CD4-positive, alpha-beta T cell treated with Interleukin-1 beta for 1 hour (primary cell): ENCODE measurements at regions not wholly inside any gene's neighbourhood (a gene's known extent, or its start where the extent isn't known, plus 50 kb on each side); places are given as distances from the start of the nearest gene placed in this dataset.
"Not testable (repeated sequence)": the region's sequence is repeated elsewhere in the genome, so short reads cannot be mapped to it uniquely, and the experiment has no call there.

Experiments used
- DNase-seq, 2 donors: peaks; one replicate each; pipeline ENCODE4 v3.0.0-alpha.2; 2020 to 2022

DNA sequence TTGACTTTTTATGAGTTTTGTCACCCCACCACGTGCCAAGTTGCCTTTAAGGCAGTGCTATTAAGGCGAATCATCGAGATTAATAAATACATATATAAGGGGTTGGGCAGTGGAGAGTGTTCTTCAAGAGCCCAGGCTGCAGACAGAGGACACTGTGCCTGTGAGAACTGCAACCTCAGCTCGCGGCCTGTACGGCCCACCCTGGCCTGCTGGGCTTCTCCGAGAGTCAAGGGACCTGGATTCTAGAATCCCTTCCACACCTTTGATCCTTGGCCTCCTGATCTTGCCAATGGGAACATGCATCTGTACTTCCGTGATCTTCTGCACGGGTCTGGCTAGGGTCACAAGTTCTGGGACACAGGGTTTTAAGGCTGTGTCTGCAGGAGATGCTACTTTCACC is 54.5 kb downstream of the IRX5 start:
- DNase-seq = no peak

DNA sequence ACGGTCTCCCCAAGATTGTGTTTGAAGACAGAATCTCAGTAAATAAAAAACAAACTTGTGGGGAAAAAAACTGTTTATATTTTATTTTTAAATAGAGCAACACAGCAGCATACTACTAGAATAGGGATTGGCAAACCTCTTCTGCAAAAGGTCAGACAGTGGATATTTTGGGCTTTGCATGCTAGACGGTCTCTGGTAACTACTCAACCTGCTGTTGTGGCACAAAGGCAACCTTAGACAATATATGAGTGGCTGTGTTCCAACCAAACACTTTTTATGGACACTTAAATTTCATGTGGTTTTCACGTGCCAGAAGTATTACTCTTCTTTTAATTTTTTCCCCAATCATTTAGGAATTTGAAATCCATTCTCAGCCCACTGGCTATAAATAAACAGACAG is 55.0 kb downstream of the IRX5 start:
- DNase-seq = no peak

DNA sequence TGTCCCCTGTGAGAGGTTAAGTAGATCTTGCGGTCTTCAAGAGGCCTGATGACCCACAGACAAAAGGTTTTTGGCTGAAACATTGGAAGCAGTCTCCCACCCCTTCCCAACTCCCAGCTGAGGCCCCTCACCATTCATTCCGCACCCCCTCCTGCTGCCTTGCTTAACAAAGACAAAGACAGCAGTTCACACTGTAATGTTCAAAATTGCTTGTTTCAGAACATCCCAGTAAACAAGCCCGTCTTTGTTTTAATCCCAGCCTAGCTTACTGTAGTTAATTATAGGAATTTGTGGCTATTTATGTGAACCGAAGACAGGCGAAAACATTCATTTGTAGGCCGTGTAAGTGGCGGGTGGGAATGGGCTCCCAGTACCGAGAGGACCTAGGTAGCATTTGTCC is 55.7 kb downstream of the IRX5 start:
- no peak for DNase-seq

- no peak for DNase-seq
These were observed 56.4 kb downstream of the IRX5 start for GRCh38 chr16:54987081-54987480.

- DNase-seq = no peak
These were observed 60.9 kb downstream of the IRX5 start for GRCh38 chr16:54991525-54991924.

GRCh38 chr16:54991946-54992345 is 61.3 kb downstream of the IRX5 start:
- DNase-seq = not testable (repeated sequence)

DNA sequence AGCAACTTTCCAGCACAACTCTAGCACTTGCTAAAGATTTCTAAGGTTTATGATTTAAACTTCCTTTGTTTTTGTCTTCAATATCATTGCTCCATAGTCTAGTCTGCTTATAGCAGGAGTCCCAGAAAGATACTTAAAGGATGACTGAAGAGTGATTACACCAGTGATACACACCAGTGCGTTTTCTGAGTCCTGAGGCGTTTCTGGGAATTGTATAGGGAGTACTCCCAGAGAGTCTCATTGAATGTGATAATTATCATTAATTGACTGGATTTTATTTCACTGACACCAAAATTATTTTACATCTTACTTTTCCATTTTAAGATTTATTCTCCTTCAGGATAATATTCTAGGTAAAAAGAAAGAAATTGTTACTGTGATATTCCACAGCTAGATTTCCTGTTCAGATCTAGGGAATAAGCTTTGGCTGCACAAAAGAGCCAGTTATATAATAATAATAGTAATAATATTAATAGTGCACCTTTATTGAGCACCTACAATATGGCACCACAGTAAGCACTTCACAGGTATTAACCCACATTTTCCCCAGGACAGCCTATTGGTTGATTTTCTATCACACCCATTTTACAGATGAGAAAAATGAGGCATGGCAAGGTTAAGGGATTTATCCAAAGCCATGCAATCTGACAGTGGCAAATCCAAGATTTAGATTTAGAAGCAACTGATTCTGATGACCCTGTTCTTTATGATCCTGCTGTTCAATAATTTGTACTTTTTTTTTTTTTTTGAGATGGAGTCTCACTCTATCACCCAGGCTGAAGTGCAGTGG is 62.6 kb downstream of the IRX5 start:
- DNase-seq = no peak

- no peak for DNase-seq
These were observed 65.5 kb downstream of the IRX5 start for GRCh38 chr16:54996186-54996585.

DNA sequence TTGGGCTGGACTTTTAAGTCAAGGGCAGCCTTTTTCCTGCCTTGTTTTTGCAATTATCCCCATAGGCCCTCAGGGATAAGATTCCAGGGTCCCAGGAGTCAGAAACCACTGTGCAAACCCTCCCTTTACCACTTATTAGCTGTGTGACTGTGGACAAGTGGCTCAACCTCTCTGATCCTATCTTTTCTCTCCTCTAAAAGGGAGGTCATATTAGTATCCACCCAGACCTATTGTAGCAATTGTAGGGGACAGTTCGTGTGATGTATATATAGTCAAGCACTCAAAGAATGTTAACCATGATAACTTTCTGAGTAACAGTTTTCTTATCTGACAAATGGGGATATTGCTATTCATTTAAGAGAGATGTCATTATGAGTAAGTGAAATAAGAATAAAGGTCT is 68.2 kb downstream of the IRX5 start:
- DNase-seq = no peak

DNA sequence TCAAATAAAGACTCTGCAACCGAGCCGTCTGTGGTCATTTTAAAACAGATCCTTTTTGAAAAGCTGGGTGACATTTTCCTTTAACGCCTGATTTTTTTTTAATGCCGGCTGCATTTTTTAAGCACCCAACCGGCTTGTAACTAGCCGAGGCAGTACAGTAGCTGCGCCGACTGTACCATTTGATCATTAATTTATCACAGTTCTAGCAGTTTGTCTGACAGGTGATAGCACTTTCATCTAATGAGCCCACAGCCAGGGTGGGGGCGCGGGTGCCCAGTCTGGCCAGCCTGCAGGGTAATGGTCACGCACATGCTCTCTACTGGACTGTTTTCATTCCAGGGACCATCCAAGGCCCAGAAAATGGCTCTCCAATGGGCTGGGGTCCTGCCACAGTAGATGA is 68.8 kb downstream of the IRX5 start:
- no peak for DNase-seq

DNA sequence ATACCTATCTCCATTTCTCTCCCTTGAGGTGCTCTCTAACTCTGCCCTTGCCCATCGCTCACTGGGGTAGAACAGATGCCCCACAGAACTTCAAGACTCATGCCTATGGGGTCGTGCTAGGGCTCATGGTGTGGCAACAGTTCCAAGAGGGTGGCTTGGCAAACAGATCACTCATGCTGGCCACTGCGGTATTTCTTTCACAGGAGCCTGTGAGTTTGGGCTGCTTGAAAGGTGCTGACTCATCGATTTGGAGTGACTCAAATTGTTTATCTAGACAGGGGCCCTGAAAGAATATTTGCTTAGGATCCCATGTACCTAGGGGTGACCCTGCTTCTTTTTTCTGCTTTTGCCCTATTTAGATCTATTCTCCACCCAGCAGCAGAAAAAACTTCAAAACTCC is 69.9 kb downstream of the IRX5 start:
- no peak for DNase-seq

DNA sequence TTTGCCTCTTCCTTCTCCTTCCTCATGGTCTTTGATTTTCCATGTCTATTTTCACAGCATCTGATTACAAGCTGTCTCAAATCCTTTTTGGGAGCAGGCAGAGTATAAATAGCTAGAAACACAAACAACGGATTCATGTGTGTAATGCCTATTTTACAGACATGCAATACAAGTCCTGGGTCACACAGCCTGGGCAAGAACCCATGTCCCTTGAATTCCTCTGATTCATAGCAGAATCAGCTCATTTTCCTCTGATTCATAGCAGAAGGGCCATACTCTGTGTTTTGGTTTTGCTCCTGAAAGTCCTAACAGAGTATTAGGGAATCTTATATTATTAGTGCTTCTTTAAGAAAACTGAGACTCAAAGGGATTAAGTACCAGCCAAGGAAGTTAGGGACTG is 71.3 kb downstream of the IRX5 start:
- DNase-seq = no peak

DNA sequence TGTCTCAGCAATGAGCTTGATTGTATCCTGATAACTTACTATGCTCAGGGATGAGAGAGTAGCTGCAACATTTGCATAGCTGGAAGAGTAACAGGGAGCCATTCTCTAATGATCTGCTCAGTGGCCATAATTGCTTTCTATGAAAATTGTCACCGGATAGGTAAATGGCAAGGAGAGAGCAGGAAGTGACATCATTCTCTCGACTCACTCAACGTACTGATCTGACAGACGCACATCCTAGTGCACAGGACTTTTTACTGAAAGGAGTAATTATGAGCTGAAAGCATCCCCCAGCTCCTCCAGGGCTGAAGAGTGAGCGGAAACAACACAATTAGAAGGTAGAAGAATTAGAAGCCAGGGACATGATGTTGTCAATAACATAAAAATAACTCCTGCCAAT is 71.8 kb downstream of the IRX5 start:
- no peak for DNase-seq

GRCh38 chr16:55003306-55003705 is 72.6 kb downstream of the IRX5 start:
- DNase-seq = no peak

DNA sequence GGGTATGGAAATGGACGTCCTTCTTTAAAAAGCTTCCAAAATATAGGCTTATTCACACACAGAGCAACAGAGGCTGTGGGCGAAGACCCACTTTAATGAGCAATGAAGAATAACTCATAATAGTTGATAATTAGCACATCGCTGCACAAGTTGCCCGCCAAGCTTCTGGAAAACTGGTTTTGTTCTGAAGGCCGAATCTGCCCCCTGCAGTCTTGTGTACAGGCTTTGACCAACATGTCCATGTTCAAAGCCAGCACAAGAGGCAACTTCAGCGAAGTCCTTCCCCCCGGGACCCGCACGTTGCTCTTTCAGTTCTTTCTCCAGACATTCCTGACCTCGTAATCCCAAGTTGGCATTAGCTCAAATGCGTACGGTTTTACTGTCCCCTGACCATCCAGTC is 73.3 kb downstream of the IRX5 start:
- DNase-seq = no peak

GRCh38 chr16:55007504-55007903 is 76.8 kb downstream of the IRX5 start:
- no peak for DNase-seq

DNA sequence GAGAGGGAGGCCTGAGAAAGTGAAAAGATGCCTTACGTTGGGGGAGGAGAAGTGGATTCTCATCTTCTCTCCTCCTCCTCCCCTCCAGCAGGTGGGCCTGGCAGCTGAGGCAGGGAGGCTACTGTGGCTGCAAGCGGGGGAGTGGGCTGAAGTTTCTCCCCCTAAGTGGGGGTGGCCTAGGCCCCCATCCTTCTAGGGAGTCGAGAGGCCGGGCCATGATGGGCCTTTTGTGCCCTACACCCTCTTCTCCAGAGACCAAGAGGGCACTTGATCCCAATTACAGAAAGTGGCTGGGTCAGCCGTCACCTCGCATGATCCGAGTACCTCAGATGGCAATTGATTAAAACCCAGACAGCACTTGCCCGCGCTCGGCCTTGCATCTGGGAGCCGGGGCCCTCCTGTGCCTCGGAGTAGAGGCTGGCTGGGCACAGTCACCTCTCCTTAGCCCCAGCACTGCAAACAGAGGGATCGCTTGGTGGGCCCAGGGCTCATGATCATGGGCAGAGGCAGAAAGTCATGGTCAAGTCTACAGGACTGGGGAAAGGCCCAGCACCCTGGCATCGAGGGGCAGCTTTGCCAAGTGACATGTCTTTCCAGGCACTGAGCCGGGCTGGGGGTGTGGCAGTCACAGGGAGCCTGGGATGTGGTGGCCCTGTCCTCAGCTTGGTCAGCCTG is 78.3 kb downstream of the IRX5 start:
- DNase-seq = no peak

- DNase-seq = no peak
These were observed 78.9 kb downstream of the IRX5 start for GRCh38 chr16:55009581-55009980.

DNA sequence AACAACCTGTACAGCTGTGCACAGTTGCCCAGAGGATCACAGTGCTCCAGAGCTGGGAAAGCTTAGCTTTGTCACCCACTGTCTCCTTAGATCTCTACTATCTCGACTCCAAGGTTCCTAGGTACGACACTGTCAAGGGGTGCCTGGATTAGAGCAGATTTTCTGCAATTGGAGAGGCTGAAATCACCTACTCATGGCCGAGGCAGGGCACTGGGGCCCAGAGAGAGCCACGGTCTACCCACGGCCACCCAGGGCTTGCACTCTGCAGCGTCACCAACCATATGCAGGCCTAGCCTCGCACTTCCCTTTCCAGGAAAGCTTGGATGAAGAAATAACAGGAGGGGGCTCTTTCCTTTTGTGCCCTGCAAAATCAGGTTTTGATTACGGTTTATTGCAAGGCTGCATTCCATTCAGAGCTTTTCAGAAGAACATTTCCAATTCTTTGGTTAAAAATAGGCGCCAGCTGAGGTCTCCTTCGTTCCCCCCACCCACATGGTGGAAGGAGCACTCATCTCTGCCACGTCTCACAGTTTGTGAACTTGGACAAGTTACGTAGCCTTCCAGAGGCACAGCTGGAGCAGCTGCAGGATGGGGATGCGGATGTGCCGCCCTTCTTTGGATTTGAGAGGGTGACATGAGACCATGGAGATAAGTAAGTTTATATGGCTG is 80.0 kb downstream of the IRX5 start:
- DNase-seq = no peak

DNA sequence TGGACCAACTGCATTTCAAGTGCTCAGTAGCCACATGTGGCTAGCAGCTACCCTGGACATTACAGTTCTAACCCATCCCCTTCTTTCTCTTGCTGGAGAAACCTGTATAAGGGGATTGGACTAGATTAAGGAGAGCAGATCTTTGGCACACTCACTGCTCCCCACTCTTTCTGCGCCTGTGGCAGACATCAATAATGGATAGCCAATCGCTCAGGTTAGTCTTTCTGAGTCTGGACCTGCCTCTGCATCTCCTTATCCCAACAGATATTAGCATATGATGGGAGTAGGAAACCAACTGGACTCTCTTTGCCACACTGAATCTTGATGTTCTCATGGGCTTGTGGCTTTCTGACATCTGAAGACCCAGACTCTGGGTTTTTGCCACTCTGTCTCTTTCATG is 81.7 kb downstream of the IRX5 start:
- no peak for DNase-seq

DNA sequence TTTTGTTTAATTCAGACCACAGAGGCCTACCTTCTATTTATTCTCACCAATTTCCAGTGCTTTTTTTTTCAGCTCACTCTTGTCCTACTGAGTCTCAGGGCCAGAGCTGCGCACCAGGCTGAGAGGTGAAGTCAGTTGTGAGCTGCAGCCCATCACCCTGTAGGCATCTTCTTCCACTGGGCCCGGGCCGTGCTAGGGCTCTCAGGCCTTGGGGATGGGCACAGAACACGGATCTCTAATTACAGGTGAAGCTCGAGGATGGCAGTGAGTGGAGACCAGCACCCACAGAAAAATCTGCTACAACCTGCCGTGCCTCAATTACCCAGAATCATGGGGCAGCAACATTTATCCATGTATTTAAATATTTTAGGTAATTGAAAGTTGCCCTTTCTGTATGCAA is 82.1 kb downstream of the IRX5 start:
- no peak for DNase-seq

DNA sequence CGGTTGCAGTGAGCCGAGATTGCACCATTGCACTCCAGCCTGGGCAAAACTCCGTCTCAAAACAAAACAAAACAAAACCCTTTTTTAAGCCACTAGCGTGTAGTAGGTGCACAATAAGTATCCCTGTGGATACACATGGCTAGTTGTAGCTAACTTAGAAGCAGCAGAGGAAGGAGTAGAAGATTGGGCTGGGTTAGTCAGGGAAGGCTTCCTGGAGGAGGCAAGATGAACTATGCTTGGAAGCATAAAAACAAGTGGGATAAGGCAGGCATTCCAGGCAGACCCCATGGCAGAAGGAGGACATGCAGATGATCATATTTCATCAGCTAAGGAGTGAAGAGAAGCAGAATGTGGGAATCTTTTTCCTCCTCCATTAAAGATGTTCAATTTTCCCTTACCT is 83.4 kb downstream of the IRX5 start:
- no peak for DNase-seq

GRCh38 chr16:55015181-55015913 is 84.7 kb downstream of the IRX5 start:
- no peak for DNase-seq

GRCh38 chr16:55016515-55016914 is 85.8 kb downstream of the IRX5 start:
- no peak for DNase-seq
